ENCODE measurements at regions not wholly inside any gene's neighbourhood (a gene's known extent, or its start where the extent isn't known, plus 50 kb on each side); places are given as distances from the start of the nearest gene placed in this dataset.

GRCh38 chr2:183807870-183808269 is 683.6 kb downstream of the NUP35 start:
- no peak overlapping the region for H3K4me3 ChIP-seq (replicated peaks in 1 of 2; ENCODE audit: low read depth in 2 of 2, low read length in 2 of 2)
- DNase-seq (ENCODE audit: low read depth in 2 of 2), result no peak
- no peak for TF ChIP-seq CTCF (IDR thresholded peaks at IDR 0.05; ENCODE audit: low read depth, low read length)

GRCh38 chr2:183809404-183809803 is 685.2 kb downstream of the NUP35 start:
- no peak for TF ChIP-seq CTCF (IDR thresholded peaks at IDR 0.05; ENCODE audit: low read depth, low read length)
- H3K4me3 ChIP-seq (replicated peaks in 1 of 2; ENCODE audit: low read depth in 2 of 2, low read length in 2 of 2), result no peak overlapping the region
- no peak for DNase-seq (ENCODE audit: low read depth in 2 of 2)

GRCh38 chr2:183811281-183811680 is 687.0 kb downstream of the NUP35 start:
- DNase-seq (ENCODE audit: low read depth in 2 of 2), result no peak
- TF ChIP-seq CTCF (IDR thresholded peaks at IDR 0.05; ENCODE audit: low read depth, low read length), result no peak
- H3K4me3 ChIP-seq (replicated peaks in 1 of 2; ENCODE audit: low read depth in 2 of 2, low read length in 2 of 2), result no peak overlapping the region

- DNase-seq (ENCODE audit: low read depth in 2 of 2), result no peak
- H3K4me3 ChIP-seq (replicated peaks in 1 of 2; ENCODE audit: low read depth in 2 of 2, low read length in 2 of 2), result no peak overlapping the region
- no peak for TF ChIP-seq CTCF (IDR thresholded peaks at IDR 0.05; ENCODE audit: low read depth, low read length)
These were observed 687.8 kb downstream of the NUP35 start for GRCh38 chr2:183812091-183812490.

- no peak overlapping the region for H3K4me3 ChIP-seq (replicated peaks in 1 of 2; ENCODE audit: low read depth in 2 of 2, low read length in 2 of 2)
- DNase-seq (ENCODE audit: low read depth in 2 of 2), result no peak
These were observed 701.5 kb downstream of the NUP35 start for GRCh38 chr2:183825710-183826109.

GRCh38 chr2:183829931-183830330 is 705.7 kb downstream of the NUP35 start:
- no peak for DNase-seq (ENCODE audit: low read depth in 2 of 2)
- H3K4me3 ChIP-seq (replicated peaks in 1 of 2; ENCODE audit: low read depth in 2 of 2, low read length in 2 of 2), result no peak overlapping the region
- TF ChIP-seq CTCF (IDR thresholded peaks at IDR 0.05; ENCODE audit: low read depth, low read length), result no peak

More at GRCh38 chr2:183825710-183826109, 701.5 kb downstream of the NUP35 start:
- TF ChIP-seq CTCF (IDR thresholded peaks at IDR 0.05; ENCODE audit: low read depth, low read length), result no peak

- TF ChIP-seq CTCF (IDR thresholded peaks at IDR 0.05; ENCODE audit: low read depth, low read length), result no peak
- H3K4me3 ChIP-seq (replicated peaks in 1 of 2; ENCODE audit: low read depth in 2 of 2, low read length in 2 of 2), result no peak overlapping the region
- no peak for DNase-seq (ENCODE audit: low read depth in 2 of 2)
These were observed 712.9 kb downstream of the NUP35 start for GRCh38 chr2:183837157-183837556.
